ENCODE measurements at regions not wholly inside any gene's neighbourhood (a gene's known extent, or its start where the extent isn't known, plus 50 kb on each side); places are given as distances from the start of the nearest gene placed in this dataset.

DNA sequence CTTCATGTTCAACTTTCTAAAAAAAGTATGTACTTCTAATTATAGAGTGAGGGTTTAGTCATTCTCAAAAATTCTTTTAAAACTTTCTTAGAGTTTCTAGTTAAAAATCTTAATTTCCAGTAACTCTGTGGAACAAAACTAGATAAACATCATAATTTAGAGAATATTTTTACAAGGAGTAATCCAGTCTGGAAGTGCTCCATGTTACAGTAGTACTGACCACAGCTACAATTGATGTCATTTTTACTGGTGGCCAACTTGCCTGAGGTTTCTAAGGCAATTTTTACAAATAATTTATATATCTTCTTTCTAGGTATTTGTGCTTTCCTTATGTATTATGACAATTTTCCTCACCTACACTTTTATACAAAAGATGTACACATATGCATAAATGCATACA lies 490.4 kb downstream of the CENPC start:
- TF ChIP-seq, protein P1, sequence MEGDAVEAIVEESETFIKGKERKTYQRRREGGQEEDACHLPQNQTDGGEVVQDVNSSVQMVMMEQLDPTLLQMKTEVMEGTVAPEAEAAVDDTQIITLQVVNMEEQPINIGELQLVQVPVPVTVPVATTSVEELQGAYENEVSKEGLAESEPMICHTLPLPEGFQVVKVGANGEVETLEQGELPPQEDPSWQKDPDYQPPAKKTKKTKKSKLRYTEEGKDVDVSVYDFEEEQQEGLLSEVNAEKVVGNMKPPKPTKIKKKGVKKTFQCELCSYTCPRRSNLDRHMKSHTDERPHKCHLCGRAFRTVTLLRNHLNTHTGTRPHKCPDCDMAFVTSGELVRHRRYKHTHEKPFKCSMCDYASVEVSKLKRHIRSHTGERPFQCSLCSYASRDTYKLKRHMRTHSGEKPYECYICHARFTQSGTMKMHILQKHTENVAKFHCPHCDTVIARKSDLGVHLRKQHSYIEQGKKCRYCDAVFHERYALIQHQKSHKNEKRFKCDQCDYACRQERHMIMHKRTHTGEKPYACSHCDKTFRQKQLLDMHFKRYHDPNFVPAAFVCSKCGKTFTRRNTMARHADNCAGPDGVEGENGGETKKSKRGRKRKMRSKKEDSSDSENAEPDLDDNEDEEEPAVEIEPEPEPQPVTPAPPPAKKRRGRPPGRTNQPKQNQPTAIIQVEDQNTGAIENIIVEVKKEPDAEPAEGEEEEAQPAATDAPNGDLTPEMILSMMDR (IDR thresholded peaks at IDR 0.05; ENCODE audit: low read depth, low read length, poor library complexity, severe bottlenecking), result no peak
- no peak for TF ChIP-seq EZH2phosphoT487 (IDR thresholded peaks at IDR 0.05; ENCODE audit: borderline replicate concordance, low read length)
